ENCODE measurements at regions not wholly inside any gene's neighbourhood (a gene's known extent, or its start where the extent isn't known, plus 50 kb on each side); places are given as distances from the start of the nearest gene placed in this dataset.

GRCh38 chr4:24719615-24720014, 75.8 kb upstream of the SOD3 start:
- no peak for TF ChIP-seq GATA2 (IDR thresholded peaks at IDR 0.05; ENCODE audit: low read depth, low read length)
- no peak for TF ChIP-seq GATA3 (IDR thresholded peaks at IDR 0.05; ENCODE audit: low read depth, low read length)

GRCh38 chr4:24720436-24720835, 74.9 kb upstream of the SOD3 start:
- TF ChIP-seq GATA3 (IDR thresholded peaks at IDR 0.05; ENCODE audit: low read depth, low read length) (no peak), GATA2 (IDR thresholded peaks at IDR 0.05; ENCODE audit: low read depth, low read length) (no peak)

GRCh38 chr4:24720979-24721378, 74.4 kb upstream of the SOD3 start:
- TF ChIP-seq GATA3 (IDR thresholded peaks at IDR 0.05; ENCODE audit: low read depth, low read length) (no peak), GATA2 (IDR thresholded peaks at IDR 0.05; ENCODE audit: low read depth, low read length) (no peak)

GRCh38 chr4:24722026-24722568, 73.3 kb upstream of the SOD3 start:
- TF ChIP-seq GATA2 (IDR thresholded peaks at IDR 0.05; ENCODE audit: low read depth, low read length) (no peak), GATA3 (IDR thresholded peaks at IDR 0.05; ENCODE audit: low read depth, low read length) (no peak)

- no peak for TF ChIP-seq GATA3 (IDR thresholded peaks at IDR 0.05; ENCODE audit: low read depth, low read length)
- TF ChIP-seq GATA2 (IDR thresholded peaks at IDR 0.05; ENCODE audit: low read depth, low read length): no peak
These were observed 67.8 kb upstream of the SOD3 start for GRCh38 chr4:24727390-24728224.

GRCh38 chr4:24729119-24729730, 66.1 kb upstream of the SOD3 start:
- no peak for TF ChIP-seq GATA3 (IDR thresholded peaks at IDR 0.05; ENCODE audit: low read depth, low read length)
- no peak for TF ChIP-seq GATA2 (IDR thresholded peaks at IDR 0.05; ENCODE audit: low read depth, low read length)

- TF ChIP-seq GATA2 (IDR thresholded peaks at IDR 0.05; ENCODE audit: low read depth, low read length) (no peak), GATA3 (IDR thresholded peaks at IDR 0.05; ENCODE audit: low read depth, low read length) (no peak)
These were observed 64.9 kb upstream of the SOD3 start for GRCh38 chr4:24730256-24731001.

- no peak for TF ChIP-seq GATA2 (IDR thresholded peaks at IDR 0.05; ENCODE audit: low read depth, low read length)
- no peak for TF ChIP-seq GATA3 (IDR thresholded peaks at IDR 0.05; ENCODE audit: low read depth, low read length)
These were observed 63.9 kb upstream of the SOD3 start for GRCh38 chr4:24731448-24731847.

GRCh38 chr4:24734511-24734910, 60.9 kb upstream of the SOD3 start:
- TF ChIP-seq GATA3 (IDR thresholded peaks at IDR 0.05; ENCODE audit: low read depth, low read length) (no peak), GATA2 (IDR thresholded peaks at IDR 0.05; ENCODE audit: low read depth, low read length) (no peak)

GRCh38 chr4:24736066-24736465, 59.3 kb upstream of the SOD3 start:
- no peak for TF ChIP-seq GATA2 (IDR thresholded peaks at IDR 0.05; ENCODE audit: low read depth, low read length)

GRCh38 chr4:24741910-24742309, 53.5 kb upstream of the SOD3 start:
- TF ChIP-seq GATA2 (IDR thresholded peaks at IDR 0.05; ENCODE audit: low read depth, low read length) (no peak), GATA3 (IDR thresholded peaks at IDR 0.05; ENCODE audit: low read depth, low read length) (no peak)

- TF ChIP-seq GATA3 (IDR thresholded peaks at IDR 0.05; ENCODE audit: low read depth, low read length) (no peak), GATA2 (IDR thresholded peaks at IDR 0.05; ENCODE audit: low read depth, low read length) (no peak)
These were observed 53.0 kb upstream of the SOD3 start for GRCh38 chr4:24742335-24742734.

GRCh38 chr4:24742773-24743172, 52.6 kb upstream of the SOD3 start:
- TF ChIP-seq GATA2 (IDR thresholded peaks at IDR 0.05; ENCODE audit: low read depth, low read length) (no peak), GATA3 (IDR thresholded peaks at IDR 0.05; ENCODE audit: low read depth, low read length) (no peak)

GRCh38 chr4:24743206-24743605, 52.2 kb upstream of the SOD3 start:
- TF ChIP-seq GATA3 (IDR thresholded peaks at IDR 0.05; ENCODE audit: low read depth, low read length): no peak
